H9 (cell line): ENCODE measurements at regions not wholly inside any gene's neighbourhood (a gene's known extent, or its start where the extent isn't known, plus 50 kb on each side); places are given as distances from the start of the nearest gene placed in this dataset.
"Not testable (repeated sequence)": the region's sequence is repeated elsewhere in the genome, so short reads cannot be mapped to it uniquely, and the experiment has no call there.

ENCODE experiments used
- DNase-seq: peaks from one replicate; pipeline ENCODE4 v3.0.0-alpha.2; 2017
- H2AFZ ChIP-seq: one replicate; pipeline ENCODE4 v1.6.1; 2013; ENCODE audit warnings: mild to moderate bottlenecking, low read length, control low read depth, moderate library complexity
- H2AK5ac ChIP-seq: 2 replicates; pipeline ENCODE4 v1.6.1; 2013; ENCODE audit warnings: low read length, control low read depth, mixed read lengths; ENCODE audit not compliant: insufficient read length
- H2BK120ac ChIP-seq: one replicate; pipeline ENCODE4 v1.6.1; 2013; ENCODE audit warnings: low read depth, mild to moderate bottlenecking, low read length, control low read depth, inconsistent platforms; ENCODE audit not compliant: poor library complexity, severe bottlenecking
- H2BK12ac ChIP-seq: 2 replicates; pipeline ENCODE4 v1.6.1; 2013; ENCODE audit warnings: low read length, control low read depth, mixed read lengths, low read depth; ENCODE audit not compliant: insufficient read length
- H2BK15ac ChIP-seq: 2 replicates; pipeline ENCODE4 v1.6.1; 2013; ENCODE audit warnings: low read depth, low read length, control low read depth
- H2BK20ac ChIP-seq: one replicate; pipeline ENCODE4 v1.6.1; 2013; ENCODE audit warnings: low read depth, mild to moderate bottlenecking, low read length, control low read depth, inconsistent platforms; ENCODE audit not compliant: poor library complexity, severe bottlenecking
- H2BK5ac ChIP-seq: 2 replicates; pipeline ENCODE4 v1.6.1; 2013; ENCODE audit warnings: low read length, control low read depth, mixed read lengths; ENCODE audit not compliant: insufficient read length
- H3K14ac ChIP-seq: 2 replicates; pipeline ENCODE4 v1.6.1; 2013; ENCODE audit warnings: low read length, control low read depth; ENCODE audit not compliant: insufficient read depth
- H3K18ac ChIP-seq: 2 replicates; pipeline ENCODE4 v1.6.1; 2013; ENCODE audit warnings: low read depth, mild to moderate bottlenecking, mixed read lengths, low read length, control low read depth; ENCODE audit not compliant: insufficient read length
- H3K23ac ChIP-seq: 2 replicates; pipeline ENCODE4 v1.6.1; 2013; ENCODE audit warnings: low read length, control low read depth, mixed read lengths, low read depth; ENCODE audit not compliant: insufficient read length
- H3K23me2 ChIP-seq: 2 replicates; pipeline ENCODE4 v1.6.1; 2013; ENCODE audit warnings: low read depth, mild to moderate bottlenecking, mixed read lengths, low read length, control low read depth; ENCODE audit not compliant: insufficient read length, poor library complexity, severe bottlenecking
- H3K27ac ChIP-seq: 2 replicates; pipeline ENCODE4 v1.5.1; 2013; ENCODE audit warnings: low read length, control low read depth, mixed read lengths, low read depth; ENCODE audit not compliant: insufficient read length
- H3K27me3 ChIP-seq: 2 replicates; pipeline ENCODE4 v1.6.1; 2013; ENCODE audit warnings: low read length, control low read depth, inconsistent platforms; ENCODE audit not compliant: insufficient read depth
- H3K4ac ChIP-seq: 2 replicates; pipeline ENCODE4 v1.6.1; 2013; ENCODE audit warnings: low read depth, mild to moderate bottlenecking, control low read depth, inconsistent platforms, low read length, moderate library complexity
- H3K4me1 ChIP-seq: 2 replicates; pipeline ENCODE4 v1.6.1; 2013; ENCODE audit warnings: low read length, control low read depth, inconsistent platforms; ENCODE audit not compliant: insufficient read depth
- H3K4me2 ChIP-seq: 2 replicates; pipeline ENCODE4 v1.6.1; 2013; ENCODE audit warnings: low read length, control low read depth, mixed read lengths; ENCODE audit not compliant: insufficient read length, insufficient read depth
- H3K56ac ChIP-seq: 2 replicates; pipeline ENCODE4 v1.6.1; 2013; ENCODE audit warnings: low read depth, mild to moderate bottlenecking, mixed read lengths, low read length, control low read depth; ENCODE audit not compliant: insufficient read length
- H3K79me1 ChIP-seq: 2 replicates; pipeline ENCODE4 v1.6.1; 2013; ENCODE audit warnings: low read depth, mild to moderate bottlenecking, moderate library complexity, low read length, control low read depth, inconsistent platforms; ENCODE audit not compliant: insufficient read depth, poor library complexity, severe bottlenecking
- H3K79me2 ChIP-seq: 2 replicates; pipeline ENCODE4 v1.6.1; 2013; ENCODE audit warnings: low read length, control low read depth, inconsistent platforms; ENCODE audit not compliant: insufficient read depth
- H3K9ac ChIP-seq: 2 replicates; pipeline ENCODE4 v1.6.1; 2013; ENCODE audit warnings: low read length, control low read depth, mixed read lengths; ENCODE audit not compliant: insufficient read length; ENCODE audit errors: extremely low read depth
- H3K9me3 ChIP-seq: one replicate; pipeline ENCODE4 v1.6.1; 2013; ENCODE audit warnings: low read depth, low read length, inconsistent platforms; ENCODE audit not compliant: control insufficient read depth
- H3T11ph ChIP-seq: one replicate; pipeline ENCODE4 v1.6.1; 2013; ENCODE audit warnings: mild to moderate bottlenecking, low read length, control low read depth, inconsistent platforms
- H4K20me1 ChIP-seq: one replicate; pipeline ENCODE4 v1.6.1; 2013; ENCODE audit not compliant: control insufficient read depth, insufficient read length, insufficient read depth
- H4K5ac ChIP-seq: 2 replicates; pipeline ENCODE4 v1.6.1; 2013; ENCODE audit warnings: low read depth, mild to moderate bottlenecking, mixed read lengths, low read length, control low read depth; ENCODE audit not compliant: insufficient read length
- H4K8ac ChIP-seq: replicated peaks from 2 replicates; pipeline ENCODE4 v1.6.1; 2013; ENCODE audit warnings: low read length, control low read depth, mixed read lengths, low read depth; ENCODE audit not compliant: insufficient read length
- H4K91ac ChIP-seq: 2 replicates; pipeline ENCODE4 v1.6.1; 2013; ENCODE audit warnings: low read depth, mild to moderate bottlenecking, moderate library complexity, mixed read lengths, low read length, control low read depth; ENCODE audit not compliant: insufficient read length
- H3K27ac Mint-ChIP-seq, 3 experiments: 2 replicates in 2 of 3; 3 replicates in 1 of 3; pipeline ENCODE4 v1.8.0; 2020 to 2021; ENCODE audit warnings: mixed read lengths in 3 of 3, mild to moderate bottlenecking in 1 of 3, moderate library complexity in 1 of 3
- H3K27me3 Mint-ChIP-seq: 2 replicates; pipeline ENCODE4 v1.8.0; 2021; ENCODE audit warnings: low read depth, mild to moderate bottlenecking, moderate library complexity, mixed read lengths
- H3K36me3 Mint-ChIP-seq, 3 experiments: 2 replicates in 2 of 3; 3 replicates in 1 of 3; pipeline ENCODE4 v1.8.0; 2020 to 2021; ENCODE audit warnings: low read depth in 3 of 3, mixed read lengths in 3 of 3; ENCODE audit not compliant: insufficient read depth in 1 of 3
- H3K4me1 Mint-ChIP-seq, 2 experiments: 2 replicates each; pipeline ENCODE4 v1.8.0; 2020; ENCODE audit warnings: mixed read lengths in 2 of 2
- H3K4me3 Mint-ChIP-seq, 2 experiments: 2 replicates in 1 of 2; 3 replicates in 1 of 2; pipeline ENCODE4 v1.8.0; 2020 to 2021; ENCODE audit warnings: mild to moderate bottlenecking in 2 of 2, mixed read lengths in 2 of 2, moderate library complexity in 1 of 2
- H3K9me3 Mint-ChIP-seq, 2 experiments: 2 replicates in 1 of 2; 3 replicates in 1 of 2; pipeline ENCODE4 v1.8.0; 2020; ENCODE audit warnings: mild to moderate bottlenecking in 2 of 2, mixed read lengths in 2 of 2, moderate library complexity in 1 of 2
- WGBS: extraction: QIAGEN DNeasy Blood & Tissue Kit; methylation state at CpG from one replicate; pipeline ENCODE4 v1.1.7; 2013; ENCODE audit warnings: missing lambda C conversion rate, low lambda C conversion rate, mixed read lengths; ENCODE audit not compliant: insufficient read length; ENCODE audit errors: extremely low coverage; 5-methylcytosine and 5-hydroxymethylcytosine counted together
- TF ChIP-seq, protein P1 (sequence below): fragments of 200-600 bp; sonication (generic); conservative IDR thresholded peaks from 3 replicates; pipeline ENCODE4 v1.8.0; 2021; ENCODE audit warnings: antibody characterized with exemption, mild to moderate bottlenecking

DNA sequence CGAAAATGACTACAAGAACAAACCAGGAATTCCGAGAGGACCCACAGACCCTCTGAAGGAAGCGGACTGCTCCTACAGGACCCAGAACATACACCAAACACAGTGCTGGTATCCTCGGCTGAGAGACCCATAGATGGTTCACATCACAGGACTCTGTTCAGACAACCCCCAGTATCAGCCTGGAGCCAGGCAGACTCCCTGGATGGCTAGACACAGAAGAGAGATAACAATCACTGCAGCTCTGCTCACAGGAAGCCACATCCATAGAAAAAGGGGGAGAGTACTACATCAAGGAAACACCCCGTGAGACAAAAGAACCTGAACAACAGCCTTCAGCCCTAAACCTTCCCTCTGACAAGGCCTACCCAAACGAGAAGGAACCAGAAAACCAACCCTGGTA is 434.0 kb upstream of the NR5A2 start:
- Histone ChIP-seq H3K9me3 (no peaks in the 10 kb centered on the region), H3K79me1 (no peaks in the 10 kb centered on the region), H3K27me3 (no peaks in the 10 kb centered on the region), H3K27ac (no peak overlapping the region), H3K18ac (no peak overlapping the region), H3K79me2 (no peaks in the 10 kb centered on the region), H2BK15ac (no peak overlapping the region), H3K4ac (no peak overlapping the region), H3K9ac (no peak overlapping the region), H3T11ph (no peak overlapping the region), H2BK12ac (no peak overlapping the region), H3K23me2 (no peaks in the 10 kb centered on the region), H2AFZ (no peak overlapping the region), H2BK20ac (no peak overlapping the region), H4K5ac (no peak overlapping the region), H4K8ac (no peak overlapping the region), H2BK5ac (no peak overlapping the region), H3K14ac (no peak overlapping the region), H3K23ac (no peak overlapping the region), H3K4me2 (no peak overlapping the region), H3K4me1 (no peaks in the 10 kb centered on the region), H3K56ac (no peak overlapping the region), H2AK5ac (no peak overlapping the region), H2BK120ac (no peak overlapping the region), H4K91ac (no peak overlapping the region), H4K20me1 (no peaks in the 10 kb centered on the region)
- no peak overlapping the region for H3K4me3 Mint-ChIP-seq
- no peak for DNase-seq
- 0 out of 7 replicates have a peak, but pooled peaks cover 0 to 4% (median 0%) of the 10 kb centered on the region in 3 experiments for H3K36me3 Mint-ChIP-seq
- peaks cover 0 to 4% of the 10 kb centered on the region in 2 experiments; a peak in 3 of 4 replicates for H3K4me1 Mint-ChIP-seq
- H3K27ac Mint-ChIP-seq, result peak overlapping the region in 1 of 3 experiments; percentile 52; a peak in 1 of 7 replicates
- H3K9me3 Mint-ChIP-seq, result peaks cover 6 to 9% of the 10 kb centered on the region in 2 experiments; a peak in 2 of 5 replicates
- no CpG with 5 or more reads among the region's 6 CpGs for WGBS
- TF ChIP-seq, protein P1, sequence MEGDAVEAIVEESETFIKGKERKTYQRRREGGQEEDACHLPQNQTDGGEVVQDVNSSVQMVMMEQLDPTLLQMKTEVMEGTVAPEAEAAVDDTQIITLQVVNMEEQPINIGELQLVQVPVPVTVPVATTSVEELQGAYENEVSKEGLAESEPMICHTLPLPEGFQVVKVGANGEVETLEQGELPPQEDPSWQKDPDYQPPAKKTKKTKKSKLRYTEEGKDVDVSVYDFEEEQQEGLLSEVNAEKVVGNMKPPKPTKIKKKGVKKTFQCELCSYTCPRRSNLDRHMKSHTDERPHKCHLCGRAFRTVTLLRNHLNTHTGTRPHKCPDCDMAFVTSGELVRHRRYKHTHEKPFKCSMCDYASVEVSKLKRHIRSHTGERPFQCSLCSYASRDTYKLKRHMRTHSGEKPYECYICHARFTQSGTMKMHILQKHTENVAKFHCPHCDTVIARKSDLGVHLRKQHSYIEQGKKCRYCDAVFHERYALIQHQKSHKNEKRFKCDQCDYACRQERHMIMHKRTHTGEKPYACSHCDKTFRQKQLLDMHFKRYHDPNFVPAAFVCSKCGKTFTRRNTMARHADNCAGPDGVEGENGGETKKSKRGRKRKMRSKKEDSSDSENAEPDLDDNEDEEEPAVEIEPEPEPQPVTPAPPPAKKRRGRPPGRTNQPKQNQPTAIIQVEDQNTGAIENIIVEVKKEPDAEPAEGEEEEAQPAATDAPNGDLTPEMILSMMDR, result no peak
- no peaks in the 10 kb centered on the region for H3K27me3 Mint-ChIP-seq

DNA sequence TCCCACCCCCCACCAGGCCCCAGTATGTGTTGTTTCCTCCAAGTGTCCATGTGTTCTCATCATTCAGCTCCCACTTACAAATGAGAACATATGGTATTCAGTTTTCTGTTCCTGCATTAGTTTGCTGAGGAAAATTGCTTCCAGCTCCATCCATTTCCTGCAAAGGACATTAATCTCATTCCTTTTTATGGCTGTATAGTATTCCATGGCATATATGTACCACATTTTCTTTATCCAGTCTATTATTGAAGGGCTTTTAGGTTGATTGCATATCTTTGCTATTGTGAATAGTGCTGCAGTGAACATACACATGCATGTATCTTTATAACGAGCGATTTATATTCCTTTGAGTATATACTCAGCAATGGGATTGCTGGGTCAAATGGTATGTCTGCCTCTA is 431.1 kb upstream of the NR5A2 start:
- not testable (repeated sequence) for H3K18ac ChIP-seq, H3T11ph ChIP-seq, H4K20me1 ChIP-seq, H2BK12ac ChIP-seq, H2BK5ac ChIP-seq, H4K91ac ChIP-seq, H3K36me3 Mint-ChIP-seq, H3K27me3 ChIP-seq, H3K27ac ChIP-seq, H3K27ac Mint-ChIP-seq, H4K8ac ChIP-seq, H3K79me1 ChIP-seq, H3K14ac ChIP-seq, H3K9me3 ChIP-seq, H3K79me2 ChIP-seq, H2BK120ac ChIP-seq, H3K23me2 ChIP-seq, H4K5ac ChIP-seq, H3K56ac ChIP-seq, H2AFZ ChIP-seq, H3K9ac ChIP-seq, H3K27me3 Mint-ChIP-seq, H3K4me2 ChIP-seq, DNase-seq, H2BK20ac ChIP-seq, H3K4ac ChIP-seq, H3K23ac ChIP-seq, H2AK5ac ChIP-seq, H3K4me1 Mint-ChIP-seq, H3K4me3 Mint-ChIP-seq, H3K4me1 ChIP-seq, H2BK15ac ChIP-seq
- peaks cover 11 to 12% of the 10 kb centered on the region in 2 experiments; a peak in 4 of 5 replicates for H3K9me3 Mint-ChIP-seq
- no CpG with 5 or more reads among the region's 2 CpGs for WGBS
